IPS DF 4.7 (cell line): ENCODE measurements at regions not wholly inside any gene's neighbourhood (a gene's known extent, or its start where the extent isn't known, plus 50 kb on each side); places are given as distances from the start of the nearest gene placed in this dataset.
"Not testable (repeated sequence)": the region's sequence is repeated elsewhere in the genome, so short reads cannot be mapped to it uniquely, and the experiment has no call there.

Experiments used
- DNase-seq: peaks from one replicate; pipeline ENCODE4 v3.0.0-alpha.2; 2013; ENCODE audit warnings: low spot score; ENCODE audit errors: extremely low read depth

GRCh38 chr5:164188733-164189148 lies 683.3 kb downstream of the MAT2B start:
- no peak for DNase-seq

DNA sequence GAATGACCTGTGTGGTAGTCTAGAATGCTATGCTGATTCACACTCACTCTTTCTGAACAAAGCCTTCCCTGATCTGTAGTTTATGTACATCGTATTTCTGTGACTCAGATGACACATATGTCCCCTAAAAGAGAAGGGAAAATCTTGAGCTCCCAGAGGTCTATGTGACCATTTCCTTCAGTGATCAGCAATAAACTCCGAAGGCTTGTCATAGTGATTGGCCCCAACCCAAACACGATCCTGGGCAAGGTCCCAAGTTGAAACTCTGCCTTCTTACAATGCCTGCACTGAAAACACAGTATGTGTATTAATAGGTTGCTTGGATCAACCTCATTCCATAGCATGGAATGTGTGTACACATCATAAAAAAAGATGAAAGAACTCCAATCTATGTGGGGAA lies 685.8 kb downstream of the MAT2B start:
- DNase-seq: no peak

DNA sequence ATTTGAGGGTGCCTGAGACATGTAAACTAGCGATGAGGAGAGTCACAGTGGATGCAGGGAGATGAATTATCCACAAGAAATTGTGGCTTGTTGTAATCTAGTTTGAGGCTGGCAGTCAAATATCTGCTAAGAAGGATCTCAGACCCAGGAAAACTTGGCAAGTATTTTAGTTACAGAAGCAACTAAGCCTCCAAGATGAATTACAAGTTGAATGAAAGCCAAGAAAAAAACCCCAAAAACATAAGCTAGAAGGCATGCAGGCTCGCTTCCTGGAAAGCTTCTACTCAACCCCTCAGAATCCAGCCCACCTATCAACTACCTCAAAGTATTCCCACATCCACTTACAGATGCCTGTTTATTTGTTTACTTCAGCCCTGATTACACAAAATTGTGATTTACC lies 696.9 kb downstream of the MAT2B start:
- DNase-seq: no peak

DNA sequence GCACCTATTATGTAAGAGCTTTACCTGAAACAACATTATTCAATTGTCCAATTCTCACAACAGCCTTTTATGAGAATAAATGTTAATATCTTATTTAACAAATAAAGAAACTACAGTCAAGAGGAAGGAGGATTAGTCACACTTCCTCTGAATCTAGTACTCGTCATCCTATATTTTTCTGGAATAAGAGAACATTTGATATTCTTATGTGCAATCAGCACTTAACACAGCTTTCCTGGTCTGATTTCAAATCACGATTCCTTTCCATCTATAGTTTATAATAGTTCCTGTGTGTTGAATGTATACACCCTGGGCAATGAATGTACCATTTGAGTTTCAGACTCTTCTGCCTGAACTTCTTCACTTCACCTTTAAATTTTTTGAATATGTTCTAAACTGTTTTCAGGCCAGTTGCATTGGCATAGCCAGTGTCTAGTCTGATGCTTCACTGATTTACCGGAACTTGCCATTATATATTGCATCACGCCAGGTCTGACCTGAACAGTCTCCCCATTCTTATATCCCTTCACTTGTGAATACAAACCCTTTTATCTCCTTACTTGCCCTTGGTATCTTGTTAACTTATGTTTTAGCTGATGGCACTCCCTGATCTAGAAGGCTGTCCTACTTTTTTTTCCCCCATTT lies 698.3 kb downstream of the MAT2B start:
- no peak for DNase-seq

- no peak for DNase-seq
Measured at GRCh38 chr5:164204338-164204946, 699.0 kb downstream of the MAT2B start.

- no peak for DNase-seq
Measured at GRCh38 chr5:164206196-164206595, 700.8 kb downstream of the MAT2B start.

DNA sequence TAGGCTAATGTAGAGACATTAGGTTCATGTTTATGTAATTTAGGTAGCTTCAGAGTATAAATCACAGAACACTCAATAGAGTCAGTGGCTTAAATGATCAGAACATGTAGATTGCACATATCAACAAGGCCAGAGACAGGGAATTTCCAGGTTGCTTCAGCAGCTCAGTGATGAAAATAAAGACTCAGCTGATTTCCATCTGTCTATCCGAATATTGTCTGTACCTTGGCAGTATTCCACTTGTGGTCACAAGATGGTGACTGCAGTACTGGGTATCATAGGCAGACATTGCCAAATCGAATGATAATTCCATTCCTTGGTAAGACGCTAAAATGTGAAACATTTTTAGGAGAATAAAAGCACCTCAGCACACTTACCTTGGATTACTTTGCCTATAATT lies 702.2 kb downstream of the MAT2B start:
- no peak for DNase-seq

DNA sequence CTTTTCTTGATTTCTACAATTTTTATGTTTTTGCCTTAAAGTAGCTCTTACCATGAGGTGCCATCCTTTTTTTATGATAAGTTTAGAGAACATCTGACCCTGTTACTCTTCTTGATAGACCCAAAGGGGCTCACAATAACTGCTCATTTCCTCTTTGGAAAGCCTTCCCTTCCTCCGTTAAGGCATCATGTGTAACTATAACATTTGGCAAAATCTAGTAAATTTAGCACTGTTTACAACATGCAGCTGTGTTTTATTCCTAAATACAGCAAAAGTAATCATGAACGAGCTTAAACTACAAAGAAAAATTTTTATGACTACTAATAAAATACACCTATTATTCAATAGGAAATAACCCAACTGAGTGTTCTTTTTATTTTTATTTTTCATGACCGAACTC lies 705.1 kb downstream of the MAT2B start:
- no peak for DNase-seq

GRCh38 chr5:164214698-164215097 lies 709.3 kb downstream of the MAT2B start:
- no peak for DNase-seq

GRCh38 chr5:164217464-164217863 lies 712.0 kb downstream of the MAT2B start:
- DNase-seq: no peak

- no peak for DNase-seq
Measured at GRCh38 chr5:164220522-164220921, 715.1 kb downstream of the MAT2B start.

- DNase-seq: no peak
Measured at GRCh38 chr5:164224236-164224635, 718.8 kb downstream of the MAT2B start.

DNA sequence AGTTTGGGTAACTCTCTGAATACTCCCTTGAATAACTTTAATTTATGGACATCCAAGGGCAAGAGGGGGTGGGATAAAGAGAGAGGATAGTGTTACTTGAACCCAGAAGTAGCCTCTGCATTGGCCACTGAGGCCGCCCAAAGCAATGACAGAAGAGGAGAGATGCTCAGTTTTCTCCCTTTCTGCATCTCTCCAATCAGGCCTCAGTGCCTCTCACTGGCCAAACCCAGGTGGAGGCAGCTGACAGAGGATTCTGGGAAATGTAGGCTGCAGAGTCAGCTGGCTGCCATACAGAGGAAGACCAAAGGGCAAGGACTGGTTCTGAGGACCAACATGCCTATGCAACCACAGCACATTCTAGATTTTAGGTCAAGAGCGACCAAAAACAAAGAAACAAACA lies 719.4 kb downstream of the MAT2B start:
- DNase-seq: no peak

GRCh38 chr5:164230341-164230740 lies 724.9 kb downstream of the MAT2B start:
- no peak for DNase-seq

GRCh38 chr5:164233791-164234190 lies 728.4 kb downstream of the MAT2B start:
- DNase-seq: no peak

GRCh38 chr5:164234321-164234720 lies 728.9 kb downstream of the MAT2B start:
- DNase-seq: no peak

DNA sequence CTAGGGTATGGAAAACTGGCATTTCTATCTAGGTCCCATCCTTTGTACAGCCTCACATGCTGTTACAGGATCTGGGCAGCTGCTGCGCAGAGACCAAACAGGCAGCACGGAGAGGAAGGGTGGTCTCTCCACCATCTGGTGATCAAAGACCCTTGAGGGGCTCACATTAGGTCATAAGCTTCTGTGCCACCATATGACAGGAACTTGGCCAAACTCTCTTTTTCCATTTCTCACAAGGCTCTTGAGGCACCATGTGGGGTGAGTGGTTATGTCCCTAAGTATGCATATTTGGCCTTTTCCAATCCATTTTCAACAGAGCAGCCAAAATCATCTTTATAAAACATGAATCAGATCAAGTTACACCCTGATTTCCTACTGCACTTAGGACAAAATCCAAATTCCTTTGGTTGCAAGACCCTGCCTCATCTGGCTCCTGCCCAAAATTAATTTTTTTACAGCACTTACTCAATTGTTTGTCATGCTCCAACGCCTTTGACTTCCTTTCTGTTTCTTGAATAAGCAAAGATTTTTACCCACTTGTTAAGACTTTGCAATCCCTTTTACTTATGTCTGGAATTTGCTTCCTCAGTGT lies 730.0 kb downstream of the MAT2B start:
- no peak for DNase-seq

DNA sequence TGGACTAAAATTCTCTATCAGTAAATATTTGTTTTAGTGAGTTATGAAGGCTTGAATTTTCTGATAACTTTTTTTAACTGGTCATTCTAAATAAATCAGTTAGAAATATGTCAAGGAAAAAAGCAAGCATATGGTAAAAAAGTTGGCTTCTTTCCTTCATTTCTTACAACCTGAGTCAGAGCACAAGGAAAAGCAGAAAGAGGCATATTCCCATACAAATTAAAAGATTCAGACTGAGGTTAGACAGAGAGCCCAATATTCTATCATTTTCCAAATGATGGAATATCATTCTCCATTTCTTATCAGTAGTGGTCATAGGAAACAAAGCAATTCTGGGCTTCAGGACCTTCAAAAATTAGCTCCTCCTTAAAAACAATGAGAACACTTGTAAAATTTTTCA lies 732.1 kb downstream of the MAT2B start:
- DNase-seq: no peak

- DNase-seq: not testable (repeated sequence)
Measured at GRCh38 chr5:164251781-164252180, 746.4 kb downstream of the MAT2B start.

DNA sequence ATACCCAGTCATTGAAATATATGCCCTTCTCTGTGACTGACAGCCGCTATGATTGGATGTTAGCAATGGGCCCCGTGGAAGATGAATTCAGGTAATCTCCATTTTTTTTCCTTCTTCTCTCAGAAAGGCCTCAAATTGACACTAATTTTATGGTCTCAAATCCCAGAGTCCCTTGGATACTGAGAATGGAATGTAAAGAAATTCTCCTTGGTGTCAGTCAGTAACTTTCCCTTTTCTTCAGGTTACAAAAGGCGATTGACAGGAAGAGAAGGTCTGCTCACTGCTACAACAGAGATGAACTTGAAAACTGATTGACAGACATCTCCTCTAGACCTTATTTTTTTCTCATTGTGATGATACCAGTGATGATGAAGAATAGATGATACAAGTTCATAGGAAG lies 748.3 kb downstream of the MAT2B start:
- DNase-seq: no peak

DNA sequence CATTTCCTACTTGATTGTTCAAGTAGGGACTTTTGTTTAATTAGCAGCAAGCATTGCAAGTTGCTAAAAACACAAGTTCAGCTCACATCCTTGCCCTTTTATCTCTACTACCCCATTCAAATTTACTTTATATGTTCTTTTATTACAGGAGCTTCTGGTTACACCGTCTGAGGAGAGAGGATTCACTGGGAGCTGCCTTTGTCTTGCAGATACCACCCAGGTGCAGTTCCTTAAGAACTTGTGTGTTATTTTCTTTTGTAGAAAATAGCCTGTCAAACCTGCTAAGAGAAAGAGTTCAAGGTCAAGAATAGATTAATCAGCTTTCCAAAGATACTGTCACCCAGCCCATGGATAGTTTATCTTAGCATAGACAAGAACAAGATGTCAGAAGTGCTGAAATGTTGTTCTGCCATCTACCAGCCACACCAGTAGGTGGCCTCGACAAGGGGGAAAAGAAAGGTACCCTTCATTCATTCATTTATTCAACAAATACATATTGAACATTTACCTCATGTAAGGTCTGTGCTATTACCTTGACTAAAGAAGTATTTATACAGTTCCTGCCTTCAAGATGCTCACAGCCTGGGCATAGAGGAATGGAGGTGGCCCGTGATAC lies 750.3 kb downstream of the MAT2B start:
- DNase-seq: peak; percentile 5

- DNase-seq: no peak
Measured at GRCh38 chr5:164256351-164256750, 750.9 kb downstream of the MAT2B start.

DNA sequence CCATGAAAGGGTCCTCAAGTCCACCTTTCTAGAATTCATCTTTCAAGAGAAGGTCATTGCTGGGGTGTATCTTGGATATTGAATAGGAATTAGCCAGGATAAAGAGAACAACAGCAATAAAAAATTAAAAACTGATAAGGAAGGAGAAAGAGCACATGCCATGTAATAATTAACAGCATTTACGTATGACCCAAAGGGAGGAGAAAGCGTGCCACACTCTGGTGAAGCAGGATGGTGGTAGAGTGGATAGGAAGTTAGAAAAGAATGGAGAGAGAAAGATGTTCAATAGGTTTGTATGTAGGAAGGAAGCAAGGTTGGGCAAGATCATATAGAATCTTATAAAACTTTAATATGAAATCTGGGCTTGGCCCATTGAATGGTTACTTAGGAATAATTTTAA lies 751.5 kb downstream of the MAT2B start:
- no peak for DNase-seq
